PC-3 (cell line): ENCODE measurements at regions not wholly inside any gene's neighbourhood (a gene's known extent, or its start where the extent isn't known, plus 50 kb on each side); places are given as distances from the start of the nearest gene placed in this dataset.

Experiments
- ATAC-seq: fragments of 200-7000 bp; cut with Tn5 transposase; 2 replicates; pipeline ENCODE4 v1.9.1; 2020; ENCODE audit warnings: mild to moderate bottlenecking, moderate library complexity
- BruUV-seq: library from RNA; stranded (reverse); fragments of 400-500 nt; replicated peaks from 2 replicates; lab custom pipeline; 2021; lab: Mats Ljungman, UMichigan
- CTCF ChIA-PET: fragments of 300-600 bp; sonication (Branson Sonifier 250); formaldehyde crosslinking; loops from one replicate; lab custom pipeline; 2022; ENCODE audit warnings: antibody characterized with exemption; lab: Charles Lee
- POLR2A ChIA-PET: fragments of 300-600 bp; sonication (Branson Sonifier 250); formaldehyde crosslinking; loops from one replicate; lab custom pipeline; 2022; ENCODE audit warnings: antibody characterized with exemption; ENCODE audit not compliant: unreplicated experiment; lab: Charles Lee
- DNase-seq: peaks from one replicate; pipeline ENCODE4 v3.0.0-alpha.2; 2015
- H2AFZ ChIP-seq: fragments of 300-600 bp; sonication (generic); 2 replicates; pipeline ENCODE4 v1.6.0; 2016; ENCODE audit warnings: antibody characterized with exemption, low read length
- H3F3A ChIP-seq: fragments of 300-600 bp; sonication (generic); one replicate; pipeline ENCODE4 v1.6.0; 2017; ENCODE audit warnings: antibody characterized with exemption, low read length, control low read depth, mild to moderate bottlenecking; ENCODE audit not compliant: unreplicated experiment
- H3K27ac ChIP-seq: fragments of 300-600 bp; sonication (generic); 2 replicates; pipeline ENCODE4 v1.5.1; 2016; ENCODE audit warnings: mild to moderate bottlenecking, low read length
- H3K27me3 ChIP-seq: fragments of 300-600 bp; sonication (generic); 2 replicates; pipeline ENCODE4 v1.6.1; 2016; ENCODE audit warnings: low read length, mixed read lengths
- H3K36me3 ChIP-seq: fragments of 300-600 bp; sonication (generic); 2 replicates; pipeline ENCODE4 v1.6.1; 2016; ENCODE audit warnings: low read depth, mixed run types, low read length, mixed read lengths
- H3K4me1 ChIP-seq: fragments of 300-600 bp; sonication (generic); 2 replicates; pipeline ENCODE4 v1.5.1; 2016; ENCODE audit warnings: low read length; ENCODE audit not compliant: insufficient read depth
- H3K4me2 ChIP-seq: fragments of 300-600 bp; sonication (generic); 2 replicates; pipeline ENCODE4 v1.6.0; 2016; ENCODE audit warnings: low read length
- H3K4me3 ChIP-seq: fragments of 300-600 bp; sonication (generic); 2 replicates; pipeline ENCODE4 v1.5.1; 2016; ENCODE audit warnings: mild to moderate bottlenecking, low read length, mixed read lengths
- H3K79me2 ChIP-seq: fragments of 300-600 bp; sonication (generic); 2 replicates; pipeline ENCODE4 v1.6.1; 2017; ENCODE audit warnings: low read length, mixed read lengths
- H3K9ac ChIP-seq: fragments of 300-600 bp; sonication (generic); 2 replicates; pipeline ENCODE4 v1.6.0; 2016; ENCODE audit warnings: mild to moderate bottlenecking, low read length
- H3K9me2 ChIP-seq: fragments of 300-600 bp; sonication (generic); replicated peaks from 2 replicates; pipeline ENCODE4 v1.6.1; 2016; ENCODE audit warnings: mixed run types, low read length, mixed read lengths
- H3K9me3 ChIP-seq: fragments of 300-600 bp; sonication (generic); 2 replicates; pipeline ENCODE4 v1.6.1; 2016; ENCODE audit warnings: low read length, mixed read lengths
- H4K20me1 ChIP-seq: fragments of 300-600 bp; sonication (generic); 2 replicates; pipeline ENCODE4 v1.6.1; 2016; ENCODE audit warnings: low read length, mixed read lengths
- CTCF ChIP-seq: fragments of 300-600 bp; sonication (generic); conservative IDR thresholded peaks from 2 replicates; pipeline ENCODE4 v1.5.1; 2017; ENCODE audit warnings: antibody characterized with exemption, low read depth, mild to moderate bottlenecking, low read length
- EZH2 ChIP-seq: fragments of 300-600 bp; sonication (generic); IDR thresholded peaks from one replicate; pipeline ENCODE4 v1.6.1; 2017; ENCODE audit warnings: antibody characterized with exemption, mild to moderate bottlenecking, low read length; ENCODE audit not compliant: unreplicated experiment
- EZH2phosphoT487 ChIP-seq: fragments of 300-600 bp; sonication (generic); IDR thresholded peaks from 2 replicates; pipeline ENCODE4 v1.6.1; 2018; ENCODE audit warnings: mild to moderate bottlenecking, antibody characterized with exemption, low read length, borderline replicate concordance
- intact Hi-C: fragments of 100-400 bp; cut with micrococcal nuclease; formaldehyde crosslinking; loops from 2 replicates; pipeline ENCODE4 v1.9.0; 2023

- Histone ChIP-seq H3K79me2 (no peaks in the 10 kb centered on the region), H3K27me3 (peaks cover 10% of the 10 kb centered on the region; the same call in 1 of the 2 replicates), H3K9me2 (no peaks in the 10 kb centered on the region), H4K20me1 (no peaks in the 10 kb centered on the region), H3K4me3 (no peak overlapping the region), H3K9me3 (no peaks in the 10 kb centered on the region), H3K9ac (no peak overlapping the region), H3F3A (no peaks in the 10 kb centered on the region), H3K27ac (no peak overlapping the region), H3K4me1 (no peaks in the 10 kb centered on the region), H3K4me2 (no peak overlapping the region), H2AFZ (no peak overlapping the region), H3K36me3 (no peaks in the 10 kb centered on the region)
- intact Hi-C loops, result no loop called here
- ATAC-seq, result no peak
- BruUV-seq, result no TSS peak
- no peak for TF ChIP-seq EZH2
- no peak for TF ChIP-seq EZH2phosphoT487
- TF ChIP-seq CTCF, result no peak
- CTCF ChIA-PET, result no interaction called here
- DNase-seq, result no peak
- POLR2A ChIA-PET, result no interaction called here
Observed at GRCh38 chr2:206219957-206220356, 54.5 kb upstream of the ZDBF2 start.

- Histone ChIP-seq H3K9ac (no peak overlapping the region), H3K36me3 (no peaks in the 10 kb centered on the region), H3F3A (no peaks in the 10 kb centered on the region), H3K4me2 (no peak overlapping the region), H3K79me2 (no peaks in the 10 kb centered on the region), H3K4me3 (no peak overlapping the region), H3K9me3 (no peaks in the 10 kb centered on the region), H3K27me3 (peaks cover 10% of the 10 kb centered on the region; the same call in 1 of the 2 replicates), H3K4me1 (no peaks in the 10 kb centered on the region), H2AFZ (no peak overlapping the region), H3K27ac (no peak overlapping the region), H4K20me1 (no peaks in the 10 kb centered on the region), H3K9me2 (no peaks in the 10 kb centered on the region)
- no peak for TF ChIP-seq EZH2
- TF ChIP-seq CTCF, result no peak
- no peak for TF ChIP-seq EZH2phosphoT487
- no peak for DNase-seq
- BruUV-seq, result no TSS peak
- POLR2A ChIA-PET, result no interaction called here
- intact Hi-C loops, result no loop called here
- ATAC-seq, result no peak
- CTCF ChIA-PET, result no interaction called here
Observed at GRCh38 chr2:206220997-206221396, 53.5 kb upstream of the ZDBF2 start.
